Stimulated activated CD4-positive, alpha-beta T cell treated with anti-CD3 and anti-CD28 coated beads, Interleukin-15, amount 100 ng/mL, for 1 hour (primary cell): ENCODE measurements at regions not wholly inside any gene's neighbourhood (a gene's known extent, or its start where the extent isn't known, plus 50 kb on each side); places are given as distances from the start of the nearest gene placed in this dataset.
"Not testable (repeated sequence)": the region's sequence is repeated elsewhere in the genome, so short reads cannot be mapped to it uniquely, and the experiment has no call there.

Source experiments
- DNase-seq, 2 donors: peaks; one replicate each; pipeline ENCODE4 v3.0.0-alpha.2; 2020; ENCODE audit warnings: low read depth in 1 of 2, low spot score in 1 of 2

DNA sequence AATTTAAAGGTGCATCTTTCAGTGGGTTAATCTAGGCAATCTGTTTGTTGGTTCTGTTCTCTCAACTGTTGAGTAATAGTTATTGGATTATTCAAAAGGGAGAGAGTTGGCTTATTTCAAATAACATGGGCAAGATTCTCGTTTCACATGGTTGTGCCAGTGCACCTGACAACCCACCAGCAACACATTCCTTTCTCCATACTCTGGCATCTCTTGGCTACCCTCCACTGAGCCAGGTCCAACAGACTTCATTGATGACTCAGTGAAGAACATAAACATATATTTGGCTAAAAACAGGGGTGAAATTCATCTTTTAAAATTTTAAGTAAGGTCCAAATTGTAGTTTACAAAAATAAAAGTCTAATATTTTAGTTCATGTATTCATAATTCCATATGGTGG, 967.2 kb downstream of the RPA4 start:
- no peak for DNase-seq

DNA sequence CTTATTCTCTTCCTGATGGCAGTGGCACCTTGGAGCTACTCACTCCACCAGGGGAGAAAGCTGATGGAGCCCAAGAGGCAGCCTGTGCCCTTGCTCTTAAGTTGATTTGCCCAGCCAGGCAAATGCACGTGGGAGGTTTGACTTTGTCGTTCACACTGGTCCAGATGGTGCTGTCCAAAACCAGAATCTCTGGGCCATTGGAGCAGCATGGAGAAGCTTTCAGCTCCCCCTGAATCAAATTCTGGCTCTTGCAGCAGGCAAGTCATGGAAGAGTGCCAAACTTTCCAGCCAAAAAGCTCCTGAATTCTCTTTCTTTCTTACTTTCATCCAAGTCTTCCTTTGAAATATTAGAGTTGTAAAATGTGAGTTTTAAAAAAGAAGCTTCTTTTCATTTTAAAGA, 970.4 kb downstream of the RPA4 start:
- DNase-seq = no peak

DNA sequence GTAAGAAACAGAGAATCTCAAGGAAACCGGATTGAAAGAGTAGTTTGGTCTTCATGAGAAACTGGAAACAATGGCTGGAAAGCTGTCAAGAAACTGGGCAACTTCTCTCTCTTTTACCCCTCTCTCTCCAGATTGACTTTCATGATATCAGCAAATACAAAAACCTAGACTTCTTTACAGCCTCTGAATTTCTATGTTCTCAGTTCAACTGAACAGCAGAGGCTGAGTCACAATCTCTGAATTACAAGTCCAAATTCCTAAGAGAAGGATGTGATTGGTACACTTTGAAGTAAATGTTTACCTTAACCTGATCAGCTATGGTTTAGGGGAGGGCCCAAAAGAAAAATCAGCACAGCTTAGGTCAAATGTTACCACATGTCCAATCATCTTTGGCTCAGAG, 974.9 kb downstream of the RPA4 start:
- DNase-seq = no peak

DNA sequence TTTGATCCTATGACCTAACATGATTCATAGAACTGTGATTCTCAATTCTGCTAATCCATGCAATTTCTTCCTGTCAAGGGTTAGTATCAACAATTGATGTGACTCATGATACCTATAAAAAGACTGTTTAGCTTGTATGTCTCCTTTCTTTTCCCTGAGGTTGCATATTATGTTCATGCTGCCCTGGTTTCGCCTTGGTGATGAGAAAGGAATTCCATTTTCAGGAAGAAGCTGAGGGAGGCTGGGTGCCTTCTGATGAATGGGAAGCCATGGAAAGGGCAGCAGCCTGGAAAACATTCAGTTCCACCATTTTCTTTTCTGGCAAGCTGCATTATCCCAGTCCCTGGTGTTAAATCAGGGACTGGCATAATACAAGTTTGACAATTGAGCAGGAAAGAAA, 976.5 kb downstream of the RPA4 start:
- DNase-seq = no peak

DNA sequence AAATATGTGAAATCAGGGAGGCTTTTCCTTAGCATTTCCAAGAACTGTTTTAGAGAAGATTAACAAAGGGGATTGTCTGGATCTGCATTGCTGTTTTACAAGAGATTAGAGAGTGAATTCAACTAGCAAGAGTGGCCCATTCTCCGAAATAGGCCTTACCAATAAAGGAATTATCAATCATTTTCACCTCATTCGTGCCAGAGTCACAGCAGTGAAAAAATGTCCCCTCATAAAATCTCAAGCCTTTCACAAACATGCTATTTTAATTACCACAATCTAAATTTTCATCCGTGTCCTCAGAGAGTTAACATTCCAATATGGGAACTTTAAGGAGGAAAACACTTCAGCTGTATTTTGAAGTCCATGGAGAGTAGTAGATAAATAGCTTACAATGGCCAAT, 979.6 kb downstream of the RPA4 start:
- no peak for DNase-seq

DNA sequence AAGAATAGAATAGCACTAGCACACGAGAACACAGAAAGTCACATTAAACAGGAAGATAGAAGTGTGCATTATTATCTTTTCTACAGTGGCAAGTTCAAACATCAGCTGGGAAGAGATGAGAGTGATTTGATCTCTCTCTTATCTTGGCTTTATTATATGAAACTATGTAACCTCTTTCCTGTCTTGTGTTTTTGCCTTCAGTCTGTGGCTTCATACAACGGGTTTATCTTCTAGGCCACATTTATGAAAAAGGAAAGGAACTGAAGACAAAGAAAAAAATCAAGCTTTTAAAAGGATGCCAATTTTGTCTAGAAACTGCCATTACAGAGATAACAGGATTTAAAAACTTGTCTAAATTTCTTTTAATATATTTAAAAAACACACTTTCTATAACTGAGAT, 983.6 kb downstream of the RPA4 start:
- no peak for DNase-seq

DNA sequence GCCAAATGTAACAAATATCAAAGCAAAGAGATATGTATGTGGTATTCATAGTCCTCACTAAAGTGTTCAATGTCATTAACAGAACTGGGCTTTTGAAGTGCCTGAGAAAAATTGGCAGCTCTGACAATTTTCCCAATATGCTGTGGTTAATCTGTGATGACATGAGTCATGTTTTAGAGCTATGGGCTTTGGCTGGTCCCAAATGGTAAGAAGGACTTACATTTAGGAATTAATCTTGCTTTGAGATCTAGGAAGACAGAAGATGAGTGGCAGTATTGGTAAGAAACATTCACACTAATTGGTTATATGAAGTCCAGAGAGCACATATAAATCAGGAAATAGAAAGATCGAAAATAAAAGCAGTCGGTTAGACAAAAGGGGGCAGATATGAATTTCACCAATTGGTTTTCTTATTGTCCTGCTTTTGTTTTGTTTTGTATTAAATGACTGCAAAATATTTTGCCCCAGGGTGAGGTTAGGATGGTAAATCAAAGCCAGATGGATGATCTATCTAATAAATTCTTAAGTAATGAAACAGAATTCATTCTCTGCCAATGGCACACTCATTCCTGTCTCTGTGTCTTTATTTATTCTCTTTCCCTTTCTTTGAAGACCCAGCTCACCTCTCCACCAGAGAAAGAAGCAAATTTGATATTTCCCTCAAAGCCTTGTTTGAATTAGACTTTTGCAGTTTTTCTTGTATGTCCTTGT, 993.1 kb downstream of the RPA4 start:
- no peak for DNase-seq

DNA sequence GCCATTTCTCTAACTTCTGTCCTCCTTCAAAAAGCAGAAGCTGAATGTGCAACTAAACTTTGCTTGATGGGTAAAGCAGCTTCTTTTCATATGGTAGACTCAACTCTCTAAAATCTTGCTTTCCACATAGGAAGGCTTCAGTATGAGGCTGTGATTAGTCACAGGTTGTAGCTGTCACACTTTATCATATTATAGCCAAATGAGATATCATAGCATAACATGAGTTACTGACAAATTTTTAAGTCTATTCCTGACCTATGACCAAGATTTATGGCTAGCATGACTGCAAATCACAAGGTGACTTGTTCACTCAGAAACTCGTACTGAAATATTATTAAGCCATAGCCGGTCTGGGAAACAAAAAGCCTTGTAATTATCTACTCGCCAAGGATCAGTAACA, 998.6 kb downstream of the RPA4 start:
- no peak for DNase-seq

DNA sequence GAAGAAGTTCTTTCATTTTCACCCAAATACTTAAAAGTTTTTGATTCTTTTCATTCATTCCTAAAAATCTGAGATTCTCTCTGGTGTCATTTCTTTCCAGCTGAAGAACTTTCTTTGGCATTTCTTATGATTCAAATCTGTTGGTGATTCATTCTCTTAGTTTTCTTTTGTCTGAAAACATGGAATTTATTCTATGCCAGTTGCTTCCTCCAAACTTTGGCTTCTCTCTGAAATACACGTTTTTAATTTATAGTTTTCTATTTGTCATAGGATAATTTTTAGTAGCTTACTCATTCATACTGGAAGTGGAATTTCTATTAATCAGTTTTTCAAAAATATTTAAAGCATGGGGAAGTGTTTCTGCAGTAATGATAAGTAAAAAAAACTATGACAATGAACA, 1012.0 kb downstream of the RPA4 start:
- DNase-seq = no peak

DNA sequence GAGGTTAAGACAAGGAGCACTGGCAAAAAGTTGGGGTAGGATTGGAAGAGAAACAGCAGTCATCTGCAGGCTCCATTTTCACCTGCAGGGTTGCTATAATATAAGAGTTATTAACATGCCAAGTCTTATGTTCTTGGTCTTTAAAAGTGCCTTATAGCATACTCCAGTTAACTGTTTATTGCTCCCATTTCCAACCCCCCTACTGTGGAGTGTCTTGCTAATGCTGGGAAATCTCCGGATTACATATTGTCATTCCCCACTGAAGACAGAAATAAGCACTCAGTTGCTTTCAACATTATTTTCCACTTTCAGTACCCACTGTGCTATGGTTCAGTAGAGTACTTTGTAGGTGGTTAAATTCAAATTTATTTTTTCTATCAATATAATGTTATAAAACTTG, 1014.3 kb downstream of the RPA4 start:
- DNase-seq = no peak

DNA sequence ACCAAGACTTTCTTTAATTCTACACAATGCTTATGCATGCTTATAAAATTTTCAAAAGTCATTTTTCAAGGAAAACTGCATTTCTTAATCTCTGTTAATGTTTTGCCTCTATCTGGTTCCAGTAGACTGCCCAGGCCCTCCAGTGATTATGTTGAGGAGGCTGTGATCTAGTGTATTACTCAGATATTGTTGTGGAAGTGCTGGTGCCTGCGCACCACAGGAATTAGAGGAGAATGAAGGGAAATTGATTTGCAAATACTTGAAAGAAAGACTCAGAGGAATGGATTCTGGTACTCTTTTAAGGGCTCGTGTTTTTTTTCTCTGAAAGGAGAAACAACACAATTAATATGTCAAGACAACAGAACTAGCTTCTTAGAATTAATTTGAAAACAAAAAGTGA, 1015.1 kb downstream of the RPA4 start:
- DNase-seq = no peak

DNA sequence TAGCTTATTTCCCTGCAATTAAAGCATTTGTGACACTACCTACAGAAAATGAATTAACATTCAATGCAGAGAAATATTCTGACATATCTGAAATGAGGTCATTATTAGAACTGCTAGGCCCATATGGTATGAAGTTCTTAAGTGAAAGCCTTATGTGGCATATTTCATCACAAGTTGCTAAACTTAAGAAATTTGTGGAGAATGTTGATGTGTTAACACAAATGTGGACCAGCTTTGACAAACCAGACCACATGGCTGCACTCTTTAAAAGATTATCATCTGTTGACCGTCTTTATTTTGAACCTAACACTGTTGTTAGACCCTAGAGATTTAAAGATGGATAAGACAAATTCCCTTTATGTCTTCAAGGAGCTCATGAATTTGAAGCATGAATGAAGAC, 1024.1 kb downstream of the RPA4 start:
- DNase-seq = no peak

DNA sequence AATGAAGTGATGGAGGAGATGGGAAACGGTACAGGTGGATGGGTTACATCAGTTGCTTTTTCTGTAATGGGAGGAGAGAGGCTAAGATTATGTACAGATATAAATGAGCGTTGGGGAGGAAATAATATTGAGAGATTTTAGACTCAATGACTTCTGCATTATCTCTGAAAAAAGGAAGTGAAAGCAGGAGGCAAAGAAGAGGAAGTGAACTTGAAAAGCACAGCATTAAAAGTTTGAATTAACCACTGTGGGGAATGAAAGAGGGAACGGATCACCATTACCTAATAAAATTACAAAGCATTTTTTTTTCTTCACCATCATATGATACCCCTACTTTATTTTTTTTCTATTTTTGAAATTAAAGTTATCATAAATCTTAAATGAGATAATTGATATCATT, 1025.5 kb downstream of the RPA4 start:
- no peak for DNase-seq

DNA sequence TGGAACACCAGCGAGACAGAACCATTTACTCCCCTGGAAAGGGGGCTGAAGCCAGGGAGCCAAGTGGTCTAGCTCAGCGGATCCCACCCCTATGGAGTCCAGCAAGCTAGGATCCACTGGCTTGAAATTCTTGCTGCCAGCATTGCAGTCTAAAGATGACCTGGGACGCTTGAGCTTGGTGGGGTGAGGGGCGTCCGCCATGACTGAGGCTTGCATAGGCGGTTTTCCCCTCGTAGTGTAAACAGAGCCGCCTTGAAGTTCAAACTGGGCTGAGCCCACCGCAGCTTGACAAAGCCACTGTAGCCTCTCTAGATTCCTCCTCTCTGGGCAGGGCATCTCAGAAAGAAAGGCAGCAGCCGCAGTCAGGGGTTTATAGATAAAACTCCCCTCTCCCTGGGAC, 1031.7 kb downstream of the RPA4 start:
- not testable (repeated sequence) for DNase-seq

DNA sequence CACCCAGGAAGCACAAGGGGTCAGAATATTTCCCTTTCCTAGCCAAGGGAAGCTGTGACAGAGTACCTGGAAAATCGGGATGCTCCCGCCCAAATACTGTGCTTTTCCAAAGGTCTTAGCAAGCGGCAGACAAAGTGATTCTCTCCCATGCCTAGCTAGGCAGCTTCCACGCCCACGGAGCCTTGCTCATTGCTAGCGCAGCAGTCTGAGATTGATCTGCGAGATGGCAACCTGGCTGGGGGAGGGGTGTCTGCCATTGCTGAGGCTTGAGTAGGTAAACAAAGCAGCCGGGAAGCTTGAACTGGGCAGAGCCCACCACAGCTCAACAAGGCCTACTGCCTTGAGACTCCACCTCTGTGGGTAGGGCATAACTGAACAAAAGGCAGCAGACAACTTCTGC, 1037.5 kb downstream of the RPA4 start:
- DNase-seq = not testable (repeated sequence)

DNA sequence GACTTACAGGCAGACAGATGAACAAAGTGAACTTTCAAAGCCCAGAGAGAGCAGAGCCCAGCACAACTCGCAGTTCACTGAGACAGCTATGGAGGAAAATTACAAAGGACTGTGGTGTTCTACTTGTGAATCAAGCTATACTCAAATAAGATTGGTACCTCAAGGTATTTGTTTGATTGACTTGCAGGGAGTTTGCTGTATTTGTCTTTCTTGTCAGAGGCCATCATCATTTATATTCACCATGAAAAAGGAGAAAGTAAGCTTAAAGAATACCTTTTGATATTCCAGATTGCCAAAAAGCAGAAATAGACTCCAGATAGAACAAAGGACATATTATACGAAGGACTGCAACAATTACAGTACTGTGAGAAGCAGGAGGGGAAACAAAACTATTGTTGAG, 1047.9 kb downstream of the RPA4 start:
- no peak for DNase-seq

DNA sequence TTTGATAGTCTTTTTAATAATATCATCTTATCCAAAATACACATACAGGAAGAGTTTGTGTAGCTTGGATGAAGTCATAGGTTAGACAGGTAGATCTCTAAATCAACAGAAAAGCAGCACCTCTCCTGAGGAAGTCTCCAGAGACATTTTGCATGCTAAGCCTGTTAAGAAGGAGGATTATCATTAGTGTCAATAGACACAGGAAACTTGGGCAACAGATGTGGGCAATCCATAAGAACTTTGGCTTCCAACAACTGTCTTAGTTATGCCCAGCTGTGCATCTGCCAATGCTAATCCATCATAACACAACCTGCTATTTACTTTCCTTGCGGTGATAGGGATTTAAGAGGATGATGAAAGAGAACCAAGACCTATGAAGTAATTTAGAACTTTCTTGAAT, 1052.6 kb downstream of the RPA4 start:
- DNase-seq = no peak

DNA sequence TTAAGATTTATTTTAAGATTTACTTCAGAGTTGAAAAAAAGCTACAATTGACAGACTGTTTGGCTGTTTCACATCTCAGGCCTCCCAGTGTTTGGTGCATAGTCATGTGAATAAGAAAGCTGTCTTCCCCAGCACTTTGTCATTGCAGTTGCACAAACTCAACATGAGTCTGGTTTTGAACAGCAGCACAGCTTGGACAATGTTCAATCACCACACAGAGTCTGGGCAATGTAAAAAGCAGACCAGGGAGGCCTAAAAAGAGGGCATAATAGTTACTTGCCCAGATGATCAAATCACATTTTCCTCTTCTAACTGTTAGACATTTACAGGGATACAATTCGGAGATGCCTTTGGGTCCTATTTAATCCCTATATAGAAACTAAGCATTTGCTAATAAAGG, 1055.0 kb downstream of the RPA4 start:
- DNase-seq = no peak

DNA sequence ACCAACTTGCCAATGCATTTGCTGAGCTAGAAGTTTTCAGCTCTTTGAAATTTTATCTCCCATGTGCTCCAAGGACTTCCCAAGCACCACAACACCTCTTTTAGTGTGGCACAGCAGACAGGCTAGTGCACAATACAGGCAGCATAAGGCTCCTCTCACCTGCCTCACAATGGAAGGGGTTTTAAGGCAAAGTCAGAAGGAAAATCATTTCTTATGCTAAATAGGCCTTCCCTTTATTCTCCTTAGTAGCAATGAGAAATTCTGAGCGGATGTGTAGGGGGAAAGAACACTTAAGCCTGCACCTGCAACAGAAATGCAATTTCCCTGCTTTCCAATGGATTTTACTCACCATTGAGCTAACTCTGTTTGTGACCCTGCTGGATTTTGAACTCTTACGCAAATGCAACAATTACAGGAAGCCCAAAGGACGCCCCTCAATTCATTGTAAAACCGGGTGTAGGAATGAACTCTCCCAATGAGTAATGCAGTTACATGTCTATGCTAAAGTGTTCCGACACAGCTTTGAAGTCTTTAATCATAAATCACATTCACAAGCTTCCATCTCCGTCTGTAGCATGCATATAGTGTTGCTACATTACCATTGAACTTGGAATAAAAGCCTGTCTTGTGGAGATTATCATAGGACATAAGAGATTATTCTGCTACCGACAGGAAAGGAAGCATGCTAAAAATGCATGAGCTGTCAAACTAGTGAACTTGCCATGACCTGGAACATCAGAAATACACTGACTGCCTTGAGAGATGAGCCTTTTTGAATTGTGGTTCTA, 1084.9 kb downstream of the RPA4 start:
- DNase-seq = no peak

DNA sequence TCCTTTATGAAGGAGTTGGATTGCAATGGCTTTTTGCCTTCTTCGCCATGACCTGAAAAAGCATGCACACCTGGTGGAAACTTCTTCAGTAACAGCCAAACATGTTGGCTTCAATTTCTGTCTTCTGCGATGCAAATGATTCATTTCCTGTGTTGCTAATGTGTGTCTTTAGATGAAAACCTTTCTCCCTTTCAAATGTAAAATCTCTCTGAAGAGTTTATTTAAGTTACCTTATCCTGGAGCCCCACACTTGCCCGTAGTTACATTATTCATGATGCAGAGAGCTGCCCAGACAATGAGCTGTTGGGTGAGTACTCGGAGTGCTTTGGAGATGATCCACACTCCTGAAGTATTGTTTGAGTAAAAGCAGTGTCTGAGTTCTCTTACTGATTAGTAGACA, 1100.9 kb downstream of the RPA4 start:
- DNase-seq = no peak

DNA sequence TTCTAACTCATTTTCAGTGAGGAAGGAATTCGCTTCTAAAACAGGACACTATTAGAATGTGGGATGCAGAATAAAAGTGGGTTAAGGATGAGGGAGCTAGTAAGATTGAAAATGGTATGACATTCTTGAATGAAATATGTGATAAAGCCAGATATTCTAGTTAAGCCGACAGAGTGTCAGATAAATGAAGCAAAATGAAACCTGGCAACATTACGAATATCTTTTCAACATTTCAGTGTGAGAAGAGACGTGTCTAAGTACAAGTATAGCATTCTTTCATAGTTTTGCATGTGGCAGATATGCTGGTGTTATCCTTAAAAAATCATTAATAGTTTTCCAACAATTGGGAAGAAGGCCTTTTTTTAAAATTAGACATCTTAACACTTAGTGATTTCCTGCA, 1101.4 kb downstream of the RPA4 start:
- DNase-seq = no peak

DNA sequence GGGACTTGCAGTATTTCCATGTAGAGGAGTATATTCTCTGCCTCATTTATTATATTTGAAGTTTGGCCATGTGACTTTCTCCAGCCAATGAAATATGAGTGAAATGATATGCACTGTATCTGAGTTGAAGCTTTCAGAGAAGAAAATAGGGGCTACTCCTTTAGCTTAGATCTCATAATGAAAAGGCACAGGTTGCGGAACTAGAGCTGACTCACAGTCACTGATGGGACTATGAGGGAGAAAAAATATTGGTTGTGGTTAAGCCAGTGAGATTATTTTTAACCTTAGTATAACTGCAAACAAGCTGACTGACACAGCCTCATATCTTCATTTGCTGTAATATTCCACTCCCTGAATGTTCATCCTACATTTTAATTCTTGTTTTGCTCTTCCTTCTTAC, 1104.3 kb downstream of the RPA4 start:
- no peak for DNase-seq

DNA sequence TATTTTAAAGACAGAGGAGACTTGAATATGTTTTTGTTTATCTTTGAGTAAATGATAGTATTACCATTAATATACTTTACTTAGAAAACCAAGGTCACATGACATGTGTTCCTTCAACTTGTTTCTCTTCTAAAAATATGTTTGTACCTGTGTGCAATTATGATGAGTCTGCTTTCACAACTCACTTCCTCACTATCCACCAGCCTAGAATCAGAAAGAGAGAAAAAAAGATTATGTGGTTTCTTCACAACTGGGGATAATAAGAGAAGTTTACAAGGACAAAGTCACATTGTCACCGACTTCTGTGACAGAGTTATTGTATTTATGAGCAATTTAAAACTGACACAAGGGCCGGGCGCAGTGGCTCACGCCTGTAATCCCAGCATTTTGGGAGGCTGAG, 1112.1 kb downstream of the RPA4 start:
- DNase-seq = no peak
